ENCODE measurements at regions not wholly inside any gene's neighbourhood (a gene's known extent, or its start where the extent isn't known, plus 50 kb on each side); places are given as distances from the start of the nearest gene placed in this dataset.

DNA sequence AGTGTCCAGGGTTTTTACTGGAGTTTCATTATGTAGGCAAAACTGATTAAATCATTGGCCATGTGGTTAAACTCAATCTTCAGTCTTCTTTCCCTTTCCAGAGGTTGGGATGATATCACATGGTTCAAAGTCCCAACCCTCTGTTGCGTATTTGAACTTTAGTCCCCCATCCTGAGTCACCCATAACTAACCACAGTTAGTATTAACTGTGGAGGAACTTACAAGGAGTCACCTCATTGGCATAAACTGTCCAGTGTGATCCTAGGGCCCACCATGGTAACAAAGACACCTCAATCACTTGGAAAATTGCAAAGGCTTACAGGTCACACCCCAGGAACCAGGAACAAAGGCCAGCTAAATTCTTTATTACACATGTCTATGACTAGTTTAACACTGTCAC is 188.5 kb downstream of the COX7C start:
- H3K27me3 Mint-ChIP-seq (ENCODE audit: low read depth), result peaks cover 3% of the 10 kb centered on the region
- H3K4me1 Mint-ChIP-seq (ENCODE audit: low read depth), result no peaks in the 10 kb centered on the region
- TF ChIP-seq, protein P1, sequence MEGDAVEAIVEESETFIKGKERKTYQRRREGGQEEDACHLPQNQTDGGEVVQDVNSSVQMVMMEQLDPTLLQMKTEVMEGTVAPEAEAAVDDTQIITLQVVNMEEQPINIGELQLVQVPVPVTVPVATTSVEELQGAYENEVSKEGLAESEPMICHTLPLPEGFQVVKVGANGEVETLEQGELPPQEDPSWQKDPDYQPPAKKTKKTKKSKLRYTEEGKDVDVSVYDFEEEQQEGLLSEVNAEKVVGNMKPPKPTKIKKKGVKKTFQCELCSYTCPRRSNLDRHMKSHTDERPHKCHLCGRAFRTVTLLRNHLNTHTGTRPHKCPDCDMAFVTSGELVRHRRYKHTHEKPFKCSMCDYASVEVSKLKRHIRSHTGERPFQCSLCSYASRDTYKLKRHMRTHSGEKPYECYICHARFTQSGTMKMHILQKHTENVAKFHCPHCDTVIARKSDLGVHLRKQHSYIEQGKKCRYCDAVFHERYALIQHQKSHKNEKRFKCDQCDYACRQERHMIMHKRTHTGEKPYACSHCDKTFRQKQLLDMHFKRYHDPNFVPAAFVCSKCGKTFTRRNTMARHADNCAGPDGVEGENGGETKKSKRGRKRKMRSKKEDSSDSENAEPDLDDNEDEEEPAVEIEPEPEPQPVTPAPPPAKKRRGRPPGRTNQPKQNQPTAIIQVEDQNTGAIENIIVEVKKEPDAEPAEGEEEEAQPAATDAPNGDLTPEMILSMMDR (IDR thresholded peaks at IDR 0.05), result no peak
- H3K36me3 Mint-ChIP-seq (ENCODE audit: low read depth), result no peaks in the 10 kb centered on the region
- H3K27ac Mint-ChIP-seq (ENCODE audit: unreplicated experiment), result no peak overlapping the region
- H3K4me3 Mint-ChIP-seq (ENCODE audit: unreplicated experiment), result no peak overlapping the region
- no peak for DNase-seq (ENCODE audit: low spot score)
- H3K9me3 Mint-ChIP-seq (ENCODE audit: low read depth), result peaks cover 6% of the 10 kb centered on the region

DNA sequence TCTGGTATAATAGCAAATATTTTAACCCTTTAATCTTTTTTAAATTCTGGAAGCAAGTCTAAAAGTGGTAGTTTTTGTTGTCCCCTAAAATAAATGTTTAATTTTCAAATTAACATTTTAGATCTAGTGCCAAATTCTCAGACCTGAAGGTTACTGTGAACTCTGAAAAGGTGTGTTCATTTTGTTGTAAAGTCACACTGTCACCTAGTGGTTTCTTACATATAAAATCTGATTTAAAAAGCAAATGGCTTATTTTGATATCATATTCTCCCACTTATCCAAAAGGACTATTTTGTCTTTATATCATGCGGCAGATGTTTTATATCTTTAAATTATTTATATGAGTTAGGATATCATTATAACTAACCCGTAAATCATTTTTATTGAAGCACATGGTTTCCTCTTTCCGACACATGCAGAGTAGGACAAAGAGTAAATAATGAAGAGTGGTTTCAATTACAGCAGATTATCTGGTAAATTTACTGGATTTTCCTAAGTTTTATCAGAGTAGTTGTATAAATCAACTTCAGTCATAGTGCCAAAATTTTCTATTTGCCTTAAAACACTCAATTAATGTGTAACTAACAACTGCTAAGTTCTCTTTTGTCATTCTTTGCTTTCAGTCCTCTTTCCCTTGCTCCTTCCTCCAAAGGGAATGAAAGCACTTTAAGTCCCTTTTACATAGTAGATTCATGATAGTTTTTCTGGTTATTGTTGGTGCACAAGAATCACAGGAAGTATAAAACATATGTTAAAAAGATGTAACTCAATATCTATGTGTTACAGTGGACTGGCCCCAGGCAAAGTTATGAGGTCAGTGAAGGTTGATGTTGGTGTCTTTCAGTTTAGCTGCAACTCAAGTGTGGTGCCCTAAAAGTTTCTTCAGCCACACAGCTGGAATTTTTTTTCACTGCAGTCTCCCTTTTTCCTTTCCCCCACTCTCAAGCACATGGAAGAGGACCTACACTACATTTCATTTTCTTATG is 189.6 kb downstream of the COX7C start:
- TF ChIP-seq, protein P1 (IDR thresholded peaks at IDR 0.05), result no peak
- DNase-seq (ENCODE audit: low spot score), result no peak
- H3K4me3 Mint-ChIP-seq (ENCODE audit: unreplicated experiment), result no peak overlapping the region
- peaks cover 6% of the 10 kb centered on the region for H3K9me3 Mint-ChIP-seq (ENCODE audit: low read depth)
- H3K27me3 Mint-ChIP-seq (ENCODE audit: low read depth), result peaks cover 3% of the 10 kb centered on the region
- no peaks in the 10 kb centered on the region for H3K4me1 Mint-ChIP-seq (ENCODE audit: low read depth)
- H3K36me3 Mint-ChIP-seq (ENCODE audit: low read depth), result no peaks in the 10 kb centered on the region
- H3K27ac Mint-ChIP-seq (ENCODE audit: unreplicated experiment), result no peak overlapping the region

DNA sequence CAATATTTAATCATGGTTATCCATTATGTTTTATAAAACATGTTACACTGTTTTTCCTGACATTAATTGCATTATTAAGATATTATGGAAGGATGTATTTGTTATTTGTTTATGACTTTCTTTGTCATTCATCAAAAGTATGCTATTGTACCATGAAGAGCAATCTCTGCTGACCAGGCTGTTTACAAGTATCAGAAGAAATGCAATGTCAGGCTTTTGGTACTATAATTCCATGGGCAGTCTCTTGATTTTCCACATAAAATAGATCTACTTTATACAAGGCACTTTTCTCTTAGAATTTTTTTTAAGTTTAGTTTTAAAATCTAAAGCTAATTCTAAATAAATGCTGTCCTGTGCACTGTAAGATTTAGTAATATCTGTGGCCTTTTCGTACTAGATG is 196.6 kb downstream of the COX7C start:
- no peak overlapping the region for H3K27ac Mint-ChIP-seq (ENCODE audit: unreplicated experiment)
- H3K27me3 Mint-ChIP-seq (ENCODE audit: low read depth), result peaks cover 8% of the 10 kb centered on the region
- DNase-seq (ENCODE audit: low spot score), result no peak
- no peak overlapping the region for H3K4me3 Mint-ChIP-seq (ENCODE audit: unreplicated experiment)
- no peaks in the 10 kb centered on the region for H3K4me1 Mint-ChIP-seq (ENCODE audit: low read depth)
- no peaks in the 10 kb centered on the region for H3K36me3 Mint-ChIP-seq (ENCODE audit: low read depth)
- H3K9me3 Mint-ChIP-seq (ENCODE audit: low read depth), result no peaks in the 10 kb centered on the region
- TF ChIP-seq, protein P1 (IDR thresholded peaks at IDR 0.05), result no peak

DNA sequence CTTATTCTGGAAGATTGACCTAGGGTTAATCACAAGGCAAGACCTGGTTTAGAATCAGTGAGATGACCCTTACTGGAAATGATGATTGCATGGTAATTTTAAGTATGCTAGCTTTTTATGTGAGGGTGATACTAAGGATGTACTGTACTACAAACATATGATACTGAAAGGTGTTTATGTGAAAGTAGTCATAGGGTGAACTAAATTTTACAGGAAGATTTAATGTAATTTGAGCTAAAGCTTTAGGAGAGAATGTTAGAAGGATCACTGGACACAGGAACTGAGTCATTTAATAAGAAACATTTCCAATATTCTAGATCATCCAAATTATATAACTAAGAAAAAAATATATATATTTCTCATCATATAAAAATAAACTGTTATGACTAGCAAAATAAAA is 197.2 kb downstream of the COX7C start:
- H3K4me3 Mint-ChIP-seq (ENCODE audit: unreplicated experiment), result no peak overlapping the region
- no peaks in the 10 kb centered on the region for H3K4me1 Mint-ChIP-seq (ENCODE audit: low read depth)
- TF ChIP-seq, protein P1 (IDR thresholded peaks at IDR 0.05), result no peak
- no peaks in the 10 kb centered on the region for H3K36me3 Mint-ChIP-seq (ENCODE audit: low read depth)
- no peaks in the 10 kb centered on the region for H3K9me3 Mint-ChIP-seq (ENCODE audit: low read depth)
- H3K27me3 Mint-ChIP-seq (ENCODE audit: low read depth), result peaks cover 8% of the 10 kb centered on the region
- H3K27ac Mint-ChIP-seq (ENCODE audit: unreplicated experiment), result no peak overlapping the region
- DNase-seq (ENCODE audit: low spot score), result no peak

DNA sequence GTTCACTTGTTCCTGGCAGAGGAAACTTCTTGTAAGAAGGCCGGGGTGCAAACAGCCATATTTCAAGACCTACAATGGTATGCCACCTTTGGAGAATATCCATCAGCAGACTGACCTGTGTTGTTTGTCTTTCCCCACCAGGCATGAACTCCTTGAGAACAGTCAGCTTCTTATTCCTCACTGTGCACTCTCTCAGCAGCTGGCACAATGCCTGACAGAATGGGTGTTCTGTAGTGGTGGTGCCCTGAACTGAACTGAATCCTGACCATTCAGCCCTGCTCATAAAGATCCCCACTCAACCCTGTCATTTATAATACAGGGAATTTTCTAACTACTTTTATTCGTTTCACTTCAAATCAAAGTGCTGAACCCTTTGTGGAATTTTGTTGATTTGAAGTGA is 206.9 kb downstream of the COX7C start:
- Mint-ChIP-seq H3K27me3 (ENCODE audit: low read depth) (peaks cover 15% of the 10 kb centered on the region), H3K4me1 (ENCODE audit: low read depth) (no peaks in the 10 kb centered on the region), H3K4me3 (ENCODE audit: unreplicated experiment) (no peak overlapping the region), H3K36me3 (ENCODE audit: low read depth) (no peaks in the 10 kb centered on the region), H3K27ac (ENCODE audit: unreplicated experiment) (no peak overlapping the region), H3K9me3 (ENCODE audit: low read depth) (no peaks in the 10 kb centered on the region)
- TF ChIP-seq, protein P1 (IDR thresholded peaks at IDR 0.05), result no peak
- DNase-seq (ENCODE audit: low spot score), result no peak

All from chondrocyte (in vitro differentiated cells).